ENCODE measurements at regions not wholly inside any gene's neighbourhood (a gene's known extent, or its start where the extent isn't known, plus 50 kb on each side); places are given as distances from the start of the nearest gene placed in this dataset.

DNA sequence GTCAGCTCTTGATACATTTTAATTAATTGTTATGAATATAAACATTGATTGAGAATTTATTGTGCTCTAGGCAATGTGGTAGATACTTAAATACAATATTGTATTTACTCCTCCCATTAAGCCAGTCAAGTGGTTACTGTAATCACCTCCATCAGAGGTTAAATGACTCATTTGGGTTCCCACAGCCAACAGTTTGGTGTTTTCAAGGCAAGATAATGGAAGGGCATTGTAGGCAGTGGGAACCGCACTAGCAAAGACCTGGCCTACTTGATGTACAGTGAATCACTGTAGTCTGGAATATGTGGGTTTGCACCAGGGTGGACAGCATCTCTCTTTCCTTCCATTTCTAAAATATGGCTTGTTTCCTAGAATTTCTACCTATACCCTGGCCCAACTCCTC, 127.4 kb downstream of the EDEM1 start:
- H3K27me3 ChIP-seq (ENCODE audit: control insufficient read depth, insufficient read depth, low read length) = no peaks in the 10 kb centered on the region
- no peak for DNase-seq (ENCODE audit: low read depth)
- H3K4me3 ChIP-seq (ENCODE audit: low read depth, low read length) = no peak overlapping the region
- TF ChIP-seq, protein P1, sequence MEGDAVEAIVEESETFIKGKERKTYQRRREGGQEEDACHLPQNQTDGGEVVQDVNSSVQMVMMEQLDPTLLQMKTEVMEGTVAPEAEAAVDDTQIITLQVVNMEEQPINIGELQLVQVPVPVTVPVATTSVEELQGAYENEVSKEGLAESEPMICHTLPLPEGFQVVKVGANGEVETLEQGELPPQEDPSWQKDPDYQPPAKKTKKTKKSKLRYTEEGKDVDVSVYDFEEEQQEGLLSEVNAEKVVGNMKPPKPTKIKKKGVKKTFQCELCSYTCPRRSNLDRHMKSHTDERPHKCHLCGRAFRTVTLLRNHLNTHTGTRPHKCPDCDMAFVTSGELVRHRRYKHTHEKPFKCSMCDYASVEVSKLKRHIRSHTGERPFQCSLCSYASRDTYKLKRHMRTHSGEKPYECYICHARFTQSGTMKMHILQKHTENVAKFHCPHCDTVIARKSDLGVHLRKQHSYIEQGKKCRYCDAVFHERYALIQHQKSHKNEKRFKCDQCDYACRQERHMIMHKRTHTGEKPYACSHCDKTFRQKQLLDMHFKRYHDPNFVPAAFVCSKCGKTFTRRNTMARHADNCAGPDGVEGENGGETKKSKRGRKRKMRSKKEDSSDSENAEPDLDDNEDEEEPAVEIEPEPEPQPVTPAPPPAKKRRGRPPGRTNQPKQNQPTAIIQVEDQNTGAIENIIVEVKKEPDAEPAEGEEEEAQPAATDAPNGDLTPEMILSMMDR (IDR thresholded peaks at IDR 0.05; ENCODE audit: insufficient read depth, low read length, poor library complexity, severe bottlenecking) = no peak
- H3K36me3 ChIP-seq (ENCODE audit: control insufficient read depth, insufficient read depth, low read length) = no peaks in the 10 kb centered on the region

DNA sequence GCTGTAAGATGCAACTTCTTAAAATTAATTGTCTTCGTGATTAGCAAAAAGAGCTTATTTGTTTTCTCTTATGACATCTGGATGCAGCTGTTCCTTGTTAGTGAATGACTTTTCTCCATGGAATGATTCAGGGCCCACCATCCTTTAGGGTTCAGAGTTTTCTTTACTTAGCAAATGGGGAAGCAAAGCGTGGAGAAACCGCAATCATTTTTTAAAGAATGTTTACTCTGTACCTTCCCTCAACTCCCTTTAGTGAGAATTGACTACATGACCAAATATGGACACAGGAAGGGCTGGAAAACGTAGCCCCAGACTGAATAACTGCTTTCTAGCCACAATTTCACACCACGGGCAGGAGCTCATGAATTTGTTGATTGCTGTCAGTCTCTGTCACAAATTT, 130.1 kb downstream of the EDEM1 start:
- no peaks in the 10 kb centered on the region for H3K27me3 ChIP-seq (ENCODE audit: control insufficient read depth, insufficient read depth, low read length)
- TF ChIP-seq, protein P1 (IDR thresholded peaks at IDR 0.05; ENCODE audit: insufficient read depth, low read length, poor library complexity, severe bottlenecking) = no peak
- DNase-seq (ENCODE audit: low read depth) = no peak

DNA sequence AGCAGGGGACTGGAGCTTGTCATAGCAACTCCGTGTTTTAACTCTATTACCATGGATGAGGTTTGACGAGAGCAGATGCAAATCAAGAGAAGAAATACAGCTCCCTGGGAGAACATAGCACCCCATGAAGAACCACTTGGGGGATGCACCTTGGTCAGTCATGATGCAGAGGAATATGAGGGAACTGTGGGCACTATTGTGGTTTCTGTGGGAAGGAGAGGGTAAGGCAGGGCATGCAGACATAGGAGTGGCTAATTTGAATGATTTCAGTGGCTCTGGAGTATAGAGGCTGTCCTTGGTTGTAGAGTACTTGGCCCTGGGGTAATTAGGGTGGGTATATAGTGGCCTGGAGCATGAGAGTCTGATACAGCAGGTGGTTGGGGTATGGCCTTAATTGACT, 131.9 kb downstream of the EDEM1 start:
- Histone ChIP-seq H3K4me3 (ENCODE audit: low read depth, low read length) (no peak overlapping the region), H3K27me3 (ENCODE audit: control insufficient read depth, insufficient read depth, low read length) (no peaks in the 10 kb centered on the region), H3K36me3 (ENCODE audit: control insufficient read depth, insufficient read depth, low read length) (no peaks in the 10 kb centered on the region)
- DNase-seq (ENCODE audit: low read depth) = no peak
- TF ChIP-seq, protein P1 (IDR thresholded peaks at IDR 0.05; ENCODE audit: insufficient read depth, low read length, poor library complexity, severe bottlenecking) = no peak

More for the DNA sequence above, 130.1 kb downstream of the EDEM1 start:
- H3K36me3 ChIP-seq (ENCODE audit: control insufficient read depth, insufficient read depth, low read length) = no peaks in the 10 kb centered on the region
- no peak overlapping the region for H3K4me3 ChIP-seq (ENCODE audit: low read depth, low read length)

DNA sequence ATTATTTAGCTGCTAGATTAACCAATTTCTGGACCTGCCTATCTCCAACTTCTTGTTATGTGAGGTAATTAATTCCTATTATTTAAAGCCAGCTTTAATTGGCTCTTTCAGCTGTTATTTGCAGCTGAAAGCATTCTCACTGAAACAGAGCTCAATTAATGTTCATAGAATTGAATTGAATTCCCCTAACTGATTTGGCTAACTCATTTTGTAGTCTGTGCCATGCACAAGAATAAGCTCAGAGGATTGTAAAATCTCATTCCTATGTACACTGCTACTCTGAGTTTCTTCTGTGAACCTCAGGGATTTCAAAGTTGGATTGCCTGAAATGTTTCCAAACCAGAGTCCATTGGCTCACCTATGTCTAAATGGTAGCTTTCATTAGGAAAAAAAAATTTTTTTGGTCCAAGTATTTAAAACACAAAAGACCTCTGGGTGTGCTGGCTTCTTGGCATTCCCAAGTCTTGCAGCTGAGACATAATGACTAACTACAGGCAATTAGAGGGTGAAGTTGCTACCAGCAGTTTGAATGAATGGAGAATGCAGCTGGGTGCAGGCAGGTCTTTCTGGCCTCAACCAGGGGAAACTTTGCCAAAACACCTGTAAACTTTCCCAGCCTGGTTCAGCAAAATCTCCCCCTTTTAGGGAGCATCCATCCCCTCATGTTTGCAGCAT, 134.3 kb downstream of the EDEM1 start:
- TF ChIP-seq, protein P1 (IDR thresholded peaks at IDR 0.05; ENCODE audit: insufficient read depth, low read length, poor library complexity, severe bottlenecking) = no peak
- Histone ChIP-seq H3K4me3 (ENCODE audit: low read depth, low read length) (no peak overlapping the region), H3K36me3 (ENCODE audit: control insufficient read depth, insufficient read depth, low read length) (no peaks in the 10 kb centered on the region), H3K27me3 (ENCODE audit: control insufficient read depth, insufficient read depth, low read length) (no peaks in the 10 kb centered on the region)
- DNase-seq (ENCODE audit: low read depth) = peak; percentile 65

- DNase-seq (ENCODE audit: low read depth) = no peak
- Histone ChIP-seq H3K36me3 (ENCODE audit: control insufficient read depth, insufficient read depth, low read length) (no peaks in the 10 kb centered on the region), H3K27me3 (ENCODE audit: control insufficient read depth, insufficient read depth, low read length) (no peaks in the 10 kb centered on the region), H3K4me3 (ENCODE audit: low read depth, low read length) (no peak overlapping the region)
- TF ChIP-seq, protein P1 (IDR thresholded peaks at IDR 0.05; ENCODE audit: insufficient read depth, low read length, poor library complexity, severe bottlenecking) = no peak
Observed at GRCh38 chr3:5324780-5325179, 137.3 kb downstream of the EDEM1 start.
